Panc1 (cell line): ENCODE measurements at regions not wholly inside any gene's neighbourhood (a gene's known extent, or its start where the extent isn't known, plus 50 kb on each side); places are given as distances from the start of the nearest gene placed in this dataset.

Experiments
- POLR2AphosphoS5 ChIP-seq: IDR thresholded peaks from 2 replicates; pipeline ENCODE4 v1.6.1; 2012; ENCODE audit warnings: mild to moderate bottlenecking, low read depth, low read length, moderate library complexity
- SIN3A ChIP-seq: IDR thresholded peaks from 2 replicates; pipeline ENCODE4 v1.6.1; 2012; ENCODE audit warnings: low read depth, mild to moderate bottlenecking, low read length, moderate library complexity, borderline replicate concordance; ENCODE audit not compliant: insufficient read depth
- TCF7L2 ChIP-seq: IDR thresholded peaks from 2 replicates; pipeline ENCODE4 v1.6.1; 2011; ENCODE audit warnings: mild to moderate bottlenecking, low read depth, low read length, inconsistent platforms
- TF ChIP-seq, protein P1 (sequence below): fragments of 450-650 bp; IDR thresholded peaks from 2 replicates; pipeline ENCODE4 v1.5.1; 2017; ENCODE audit warnings: mild to moderate bottlenecking
- TF ChIP-seq, protein P2 (sequence below), 2 experiments: IDR thresholded peaks; 2 replicates each; pipeline ENCODE4 v1.6.1; 2011 to 2012; ENCODE audit warnings: low read depth in 2 of 2, control low read depth in 1 of 2, low read length in 1 of 2, mild to moderate bottlenecking in 1 of 2, moderate library complexity in 1 of 2; ENCODE audit not compliant: insufficient read depth in 1 of 2

DNA sequence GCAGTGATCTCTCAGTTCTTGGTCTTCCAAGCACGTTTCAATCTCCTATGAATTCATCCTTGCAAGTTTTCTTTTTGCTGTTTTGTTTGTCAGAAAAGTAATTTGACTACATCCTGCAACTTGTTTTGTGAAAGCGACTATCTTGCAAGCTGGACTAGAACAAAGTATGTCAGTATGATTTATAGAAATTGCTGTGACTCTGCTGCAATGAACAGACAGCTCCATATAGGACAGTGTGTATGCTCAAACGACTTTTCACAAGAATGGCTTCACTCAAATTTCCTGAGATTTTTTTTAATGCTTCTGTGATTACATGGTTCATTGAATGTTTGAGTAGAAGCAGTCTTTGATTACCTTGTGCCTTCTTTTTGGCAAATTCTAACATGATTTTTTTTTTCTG lies 123.5 kb upstream of the TRHDE start:
- TF ChIP-seq, protein P1, sequence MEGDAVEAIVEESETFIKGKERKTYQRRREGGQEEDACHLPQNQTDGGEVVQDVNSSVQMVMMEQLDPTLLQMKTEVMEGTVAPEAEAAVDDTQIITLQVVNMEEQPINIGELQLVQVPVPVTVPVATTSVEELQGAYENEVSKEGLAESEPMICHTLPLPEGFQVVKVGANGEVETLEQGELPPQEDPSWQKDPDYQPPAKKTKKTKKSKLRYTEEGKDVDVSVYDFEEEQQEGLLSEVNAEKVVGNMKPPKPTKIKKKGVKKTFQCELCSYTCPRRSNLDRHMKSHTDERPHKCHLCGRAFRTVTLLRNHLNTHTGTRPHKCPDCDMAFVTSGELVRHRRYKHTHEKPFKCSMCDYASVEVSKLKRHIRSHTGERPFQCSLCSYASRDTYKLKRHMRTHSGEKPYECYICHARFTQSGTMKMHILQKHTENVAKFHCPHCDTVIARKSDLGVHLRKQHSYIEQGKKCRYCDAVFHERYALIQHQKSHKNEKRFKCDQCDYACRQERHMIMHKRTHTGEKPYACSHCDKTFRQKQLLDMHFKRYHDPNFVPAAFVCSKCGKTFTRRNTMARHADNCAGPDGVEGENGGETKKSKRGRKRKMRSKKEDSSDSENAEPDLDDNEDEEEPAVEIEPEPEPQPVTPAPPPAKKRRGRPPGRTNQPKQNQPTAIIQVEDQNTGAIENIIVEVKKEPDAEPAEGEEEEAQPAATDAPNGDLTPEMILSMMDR: no peak
- TF ChIP-seq POLR2AphosphoS5: no peak
- no peak for TF ChIP-seq TCF7L2
- TF ChIP-seq, protein P2, sequence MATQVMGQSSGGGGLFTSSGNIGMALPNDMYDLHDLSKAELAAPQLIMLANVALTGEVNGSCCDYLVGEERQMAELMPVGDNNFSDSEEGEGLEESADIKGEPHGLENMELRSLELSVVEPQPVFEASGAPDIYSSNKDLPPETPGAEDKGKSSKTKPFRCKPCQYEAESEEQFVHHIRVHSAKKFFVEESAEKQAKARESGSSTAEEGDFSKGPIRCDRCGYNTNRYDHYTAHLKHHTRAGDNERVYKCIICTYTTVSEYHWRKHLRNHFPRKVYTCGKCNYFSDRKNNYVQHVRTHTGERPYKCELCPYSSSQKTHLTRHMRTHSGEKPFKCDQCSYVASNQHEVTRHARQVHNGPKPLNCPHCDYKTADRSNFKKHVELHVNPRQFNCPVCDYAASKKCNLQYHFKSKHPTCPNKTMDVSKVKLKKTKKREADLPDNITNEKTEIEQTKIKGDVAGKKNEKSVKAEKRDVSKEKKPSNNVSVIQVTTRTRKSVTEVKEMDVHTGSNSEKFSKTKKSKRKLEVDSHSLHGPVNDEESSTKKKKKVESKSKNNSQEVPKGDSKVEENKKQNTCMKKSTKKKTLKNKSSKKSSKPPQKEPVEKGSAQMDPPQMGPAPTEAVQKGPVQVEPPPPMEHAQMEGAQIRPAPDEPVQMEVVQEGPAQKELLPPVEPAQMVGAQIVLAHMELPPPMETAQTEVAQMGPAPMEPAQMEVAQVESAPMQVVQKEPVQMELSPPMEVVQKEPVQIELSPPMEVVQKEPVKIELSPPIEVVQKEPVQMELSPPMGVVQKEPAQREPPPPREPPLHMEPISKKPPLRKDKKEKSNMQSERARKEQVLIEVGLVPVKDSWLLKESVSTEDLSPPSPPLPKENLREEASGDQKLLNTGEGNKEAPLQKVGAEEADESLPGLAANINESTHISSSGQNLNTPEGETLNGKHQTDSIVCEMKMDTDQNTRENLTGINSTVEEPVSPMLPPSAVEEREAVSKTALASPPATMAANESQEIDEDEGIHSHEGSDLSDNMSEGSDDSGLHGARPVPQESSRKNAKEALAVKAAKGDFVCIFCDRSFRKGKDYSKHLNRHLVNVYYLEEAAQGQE (IDR thresholded peaks at IDR 0.05; ENCODE audit: insufficient read depth in 1 of 2, low read depth in 2 of 2, low read length in 1 of 2): no peak
- no peak for TF ChIP-seq SIN3A
